22Rv1 (cell line): ENCODE measurements at regions not wholly inside any gene's neighbourhood (a gene's known extent, or its start where the extent isn't known, plus 50 kb on each side); places are given as distances from the start of the nearest gene placed in this dataset.

Experiments
- ZFX ChIP-seq: fragments of 450-650 bp; IDR thresholded peaks from 2 replicates; pipeline ENCODE4 v1.6.1; 2017; ENCODE audit warnings: antibody characterized with exemption, borderline replicate concordance
- TF ChIP-seq, protein P1 (sequence below): fragments of 450-650 bp; IDR thresholded peaks from 2 replicates; pipeline ENCODE4 v1.5.1; 2017; ENCODE audit warnings: mild to moderate bottlenecking

DNA sequence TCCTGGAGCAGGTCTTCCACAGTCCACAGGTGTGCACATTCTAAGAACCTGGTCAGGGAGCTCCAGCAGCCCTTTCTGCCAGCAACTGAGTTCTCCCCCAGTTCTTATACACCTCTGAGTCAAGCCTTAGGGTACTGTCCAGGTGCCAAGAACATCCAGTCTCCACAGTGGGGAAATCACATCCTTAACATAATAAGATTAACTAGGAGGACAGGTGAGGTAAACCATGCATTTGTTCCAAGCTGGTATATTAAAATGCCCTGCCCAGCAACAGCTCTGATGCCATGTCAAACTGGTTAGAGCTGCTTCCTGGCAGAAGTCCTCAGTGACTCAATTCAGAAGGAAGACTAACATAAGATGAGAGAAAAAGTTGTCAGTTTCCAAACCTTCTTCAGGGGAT is 303.9 kb upstream of the SGK1 start:
- TF ChIP-seq, protein P1, sequence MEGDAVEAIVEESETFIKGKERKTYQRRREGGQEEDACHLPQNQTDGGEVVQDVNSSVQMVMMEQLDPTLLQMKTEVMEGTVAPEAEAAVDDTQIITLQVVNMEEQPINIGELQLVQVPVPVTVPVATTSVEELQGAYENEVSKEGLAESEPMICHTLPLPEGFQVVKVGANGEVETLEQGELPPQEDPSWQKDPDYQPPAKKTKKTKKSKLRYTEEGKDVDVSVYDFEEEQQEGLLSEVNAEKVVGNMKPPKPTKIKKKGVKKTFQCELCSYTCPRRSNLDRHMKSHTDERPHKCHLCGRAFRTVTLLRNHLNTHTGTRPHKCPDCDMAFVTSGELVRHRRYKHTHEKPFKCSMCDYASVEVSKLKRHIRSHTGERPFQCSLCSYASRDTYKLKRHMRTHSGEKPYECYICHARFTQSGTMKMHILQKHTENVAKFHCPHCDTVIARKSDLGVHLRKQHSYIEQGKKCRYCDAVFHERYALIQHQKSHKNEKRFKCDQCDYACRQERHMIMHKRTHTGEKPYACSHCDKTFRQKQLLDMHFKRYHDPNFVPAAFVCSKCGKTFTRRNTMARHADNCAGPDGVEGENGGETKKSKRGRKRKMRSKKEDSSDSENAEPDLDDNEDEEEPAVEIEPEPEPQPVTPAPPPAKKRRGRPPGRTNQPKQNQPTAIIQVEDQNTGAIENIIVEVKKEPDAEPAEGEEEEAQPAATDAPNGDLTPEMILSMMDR, result no peak
- TF ChIP-seq ZFX, result no peak
